ENCODE measurements at regions not wholly inside any gene's neighbourhood (a gene's known extent, or its start where the extent isn't known, plus 50 kb on each side); places are given as distances from the start of the nearest gene placed in this dataset.

DNA sequence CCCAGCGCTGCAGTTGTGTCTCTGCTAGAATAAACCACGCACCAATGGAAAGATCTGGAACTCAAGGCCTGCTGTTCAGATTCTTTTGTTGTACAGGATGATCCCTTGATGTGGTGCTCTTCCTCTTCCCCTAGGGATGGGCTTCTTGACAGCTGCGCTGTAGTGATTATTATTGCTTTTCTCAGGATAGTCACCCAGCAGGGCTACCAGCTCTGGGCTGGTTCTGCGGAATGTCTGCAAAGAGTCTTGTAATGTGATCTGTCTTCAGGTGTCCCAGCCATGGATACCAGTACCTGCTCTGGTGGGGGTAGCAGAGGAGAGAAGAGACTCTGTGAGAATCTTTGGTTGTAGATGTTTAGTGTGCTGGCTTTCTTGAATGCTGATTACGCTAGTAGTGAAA is 974.2 kb downstream of the NSUN3 start:
- TF ChIP-seq ELF4 (IDR thresholded peaks at IDR 0.05) (no peak), ZNF384 (IDR thresholded peaks at IDR 0.05) (no peak), SP1 (IDR thresholded peaks at IDR 0.05) (no peak)
- TF ChIP-seq, protein P1, sequence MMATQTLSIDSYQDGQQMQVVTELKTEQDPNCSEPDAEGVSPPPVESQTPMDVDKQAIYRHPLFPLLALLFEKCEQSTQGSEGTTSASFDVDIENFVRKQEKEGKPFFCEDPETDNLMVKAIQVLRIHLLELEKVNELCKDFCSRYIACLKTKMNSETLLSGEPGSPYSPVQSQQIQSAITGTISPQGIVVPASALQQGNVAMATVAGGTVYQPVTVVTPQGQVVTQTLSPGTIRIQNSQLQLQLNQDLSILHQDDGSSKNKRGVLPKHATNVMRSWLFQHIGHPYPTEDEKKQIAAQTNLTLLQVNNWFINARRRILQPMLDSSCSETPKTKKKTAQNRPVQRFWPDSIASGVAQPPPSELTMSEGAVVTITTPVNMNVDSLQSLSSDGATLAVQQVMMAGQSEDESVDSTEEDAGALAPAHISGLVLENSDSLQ (IDR thresholded peaks at IDR 0.05): no peak
